ENCODE measurements at regions not wholly inside any gene's neighbourhood (a gene's known extent, or its start where the extent isn't known, plus 50 kb on each side); places are given as distances from the start of the nearest gene placed in this dataset.

- TF ChIP-seq GATA1 (IDR thresholded peaks at IDR 0.05; ENCODE audit: low read depth, low read length) (no peak), POLR2A (IDR thresholded peaks at IDR 0.05; ENCODE audit: low read length) (no peak)
- DNase-seq = no peak
These were observed 261.6 kb downstream of the PLPP3 start for GRCh38 chr1:56317722-56318121.

GRCh38 chr1:56315293-56315942, 263.9 kb downstream of the PLPP3 start:
- no peak for TF ChIP-seq GATA1 (IDR thresholded peaks at IDR 0.05; ENCODE audit: low read depth, low read length)
- TF ChIP-seq POLR2A (IDR thresholded peaks at IDR 0.05; ENCODE audit: low read length) = no peak
- no peak for DNase-seq

- TF ChIP-seq POLR2A (IDR thresholded peaks at IDR 0.05; ENCODE audit: low read length) (no peak), GATA1 (IDR thresholded peaks at IDR 0.05; ENCODE audit: low read depth, low read length) (no peak)
- no peak for DNase-seq
These were observed 265.8 kb downstream of the PLPP3 start for GRCh38 chr1:56313560-56313959.

GRCh38 chr1:56311766-56312165, 267.6 kb downstream of the PLPP3 start:
- no peak for DNase-seq

GRCh38 chr1:56310945-56311344, 268.4 kb downstream of the PLPP3 start:
- DNase-seq = no peak
- TF ChIP-seq GATA1 (IDR thresholded peaks at IDR 0.05; ENCODE audit: low read depth, low read length) (no peak), POLR2A (IDR thresholded peaks at IDR 0.05; ENCODE audit: low read length) (no peak)

More at GRCh38 chr1:56311766-56312165, 267.6 kb downstream of the PLPP3 start:
- TF ChIP-seq POLR2A (IDR thresholded peaks at IDR 0.05; ENCODE audit: low read length) = no peak

GRCh38 chr1:56309065-56309464, 270.3 kb downstream of the PLPP3 start:
- DNase-seq = no peak
- TF ChIP-seq GATA1 (IDR thresholded peaks at IDR 0.05; ENCODE audit: low read depth, low read length) = no peak
- no peak for TF ChIP-seq POLR2A (IDR thresholded peaks at IDR 0.05; ENCODE audit: low read length)

GRCh38 chr1:56304975-56305374, 274.4 kb downstream of the PLPP3 start:
- DNase-seq = no peak
- no peak for TF ChIP-seq GATA1 (IDR thresholded peaks at IDR 0.05; ENCODE audit: low read depth, low read length)
- no peak for TF ChIP-seq POLR2A (IDR thresholded peaks at IDR 0.05; ENCODE audit: low read length)

GRCh38 chr1:56303805-56304204, 275.6 kb downstream of the PLPP3 start:
- TF ChIP-seq GATA1 (IDR thresholded peaks at IDR 0.05; ENCODE audit: low read depth, low read length) (no peak), POLR2A (IDR thresholded peaks at IDR 0.05; ENCODE audit: low read length) (no peak)
- no peak for DNase-seq

- DNase-seq = no peak
These were observed 276.5 kb downstream of the PLPP3 start for GRCh38 chr1:56302878-56303277.

GRCh38 chr1:56301791-56302190, 277.6 kb downstream of the PLPP3 start:
- TF ChIP-seq POLR2A (IDR thresholded peaks at IDR 0.05; ENCODE audit: low read length) (no peak), GATA1 (IDR thresholded peaks at IDR 0.05; ENCODE audit: low read depth, low read length) (no peak)
- no peak for DNase-seq

More at GRCh38 chr1:56302878-56303277, 276.5 kb downstream of the PLPP3 start:
- TF ChIP-seq POLR2A (IDR thresholded peaks at IDR 0.05; ENCODE audit: low read length) = no peak

GRCh38 chr1:56300836-56301235, 278.5 kb downstream of the PLPP3 start:
- no peak for DNase-seq
- TF ChIP-seq GATA1 (IDR thresholded peaks at IDR 0.05; ENCODE audit: low read depth, low read length) = no peak
- no peak for TF ChIP-seq POLR2A (IDR thresholded peaks at IDR 0.05; ENCODE audit: low read length)

GRCh38 chr1:56298866-56299265, 280.5 kb downstream of the PLPP3 start:
- no peak for DNase-seq
- no peak for TF ChIP-seq POLR2A (IDR thresholded peaks at IDR 0.05; ENCODE audit: low read length)
- no peak for TF ChIP-seq GATA1 (IDR thresholded peaks at IDR 0.05; ENCODE audit: low read depth, low read length)

GRCh38 chr1:56297904-56298303, 281.5 kb downstream of the PLPP3 start:
- TF ChIP-seq POLR2A (IDR thresholded peaks at IDR 0.05; ENCODE audit: low read length) (no peak), GATA1 (IDR thresholded peaks at IDR 0.05; ENCODE audit: low read depth, low read length) (no peak)
- no peak for DNase-seq

- TF ChIP-seq GATA1 (IDR thresholded peaks at IDR 0.05; ENCODE audit: low read depth, low read length) = no peak
- DNase-seq = no peak
These were observed 282.2 kb downstream of the PLPP3 start for GRCh38 chr1:56297208-56297607.

- no peak for DNase-seq
These were observed 283.1 kb downstream of the PLPP3 start for GRCh38 chr1:56295949-56296929.

More at GRCh38 chr1:56295949-56296929, 283.1 kb downstream of the PLPP3 start:
- no peak for TF ChIP-seq POLR2A (IDR thresholded peaks at IDR 0.05; ENCODE audit: low read length)
- TF ChIP-seq GATA1 (IDR thresholded peaks at IDR 0.05; ENCODE audit: low read depth, low read length) = no peak

All from erythroblast (primary cell).